Esophagus squamous epithelium (tissue), 4 donors: ENCODE measurements at regions not wholly inside any gene's neighbourhood (a gene's known extent, or its start where the extent isn't known, plus 50 kb on each side); places are given as distances from the start of the nearest gene placed in this dataset.

Experiments used
- POLR2A ChIP-seq, 4 donors: fragments of 450-650 bp; IDR thresholded peaks; one replicate each; pipeline ENCODE4 v1.6.1; 2017; ENCODE audit warnings: antibody characterized with exemption in 4 of 4, mild to moderate bottlenecking in 4 of 4, moderate library complexity in 3 of 4
- TF ChIP-seq, protein P1 (sequence below), 6 experiments: fragments of 450-650 bp in 4 of 6; fragments of 200-600 bp in 2 of 6; sonication (generic) in 2 of 6; IDR thresholded peaks; one replicate each; pipeline ENCODE4 v1.5.1; 2016 to 2019; ENCODE audit warnings: antibody characterized with exemption in 6 of 6, mild to moderate bottlenecking in 4 of 6, moderate library complexity in 4 of 6

DNA sequence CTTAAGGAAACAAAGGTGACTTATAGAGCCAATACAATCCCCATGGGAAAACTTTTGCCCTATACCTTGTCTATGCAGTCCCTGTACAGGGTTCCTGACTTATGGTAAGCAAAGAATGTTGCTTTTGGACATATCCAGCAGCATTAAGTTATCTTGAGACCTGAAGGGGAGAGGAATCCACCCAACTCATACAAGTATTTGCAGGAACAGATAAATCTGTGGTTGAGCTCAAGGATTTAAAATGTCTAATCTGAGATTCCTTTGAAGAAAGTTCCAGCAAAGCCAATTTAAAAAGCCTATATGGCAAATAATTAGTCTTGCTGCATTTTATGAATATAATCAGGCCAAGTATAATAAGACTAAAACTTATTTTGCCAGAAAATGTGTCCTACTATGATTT, 739.5 kb upstream of the CDH2 start:
- TF ChIP-seq, protein P1, sequence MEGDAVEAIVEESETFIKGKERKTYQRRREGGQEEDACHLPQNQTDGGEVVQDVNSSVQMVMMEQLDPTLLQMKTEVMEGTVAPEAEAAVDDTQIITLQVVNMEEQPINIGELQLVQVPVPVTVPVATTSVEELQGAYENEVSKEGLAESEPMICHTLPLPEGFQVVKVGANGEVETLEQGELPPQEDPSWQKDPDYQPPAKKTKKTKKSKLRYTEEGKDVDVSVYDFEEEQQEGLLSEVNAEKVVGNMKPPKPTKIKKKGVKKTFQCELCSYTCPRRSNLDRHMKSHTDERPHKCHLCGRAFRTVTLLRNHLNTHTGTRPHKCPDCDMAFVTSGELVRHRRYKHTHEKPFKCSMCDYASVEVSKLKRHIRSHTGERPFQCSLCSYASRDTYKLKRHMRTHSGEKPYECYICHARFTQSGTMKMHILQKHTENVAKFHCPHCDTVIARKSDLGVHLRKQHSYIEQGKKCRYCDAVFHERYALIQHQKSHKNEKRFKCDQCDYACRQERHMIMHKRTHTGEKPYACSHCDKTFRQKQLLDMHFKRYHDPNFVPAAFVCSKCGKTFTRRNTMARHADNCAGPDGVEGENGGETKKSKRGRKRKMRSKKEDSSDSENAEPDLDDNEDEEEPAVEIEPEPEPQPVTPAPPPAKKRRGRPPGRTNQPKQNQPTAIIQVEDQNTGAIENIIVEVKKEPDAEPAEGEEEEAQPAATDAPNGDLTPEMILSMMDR (IDR thresholded peaks at IDR 0.05): no peak
- TF ChIP-seq POLR2A (IDR thresholded peaks at IDR 0.05): no peak
